Amygdala (tissue), 56 donors: ENCODE measurements at regions not wholly inside any gene's neighbourhood (a gene's known extent, or its start where the extent isn't known, plus 50 kb on each side); places are given as distances from the start of the nearest gene placed in this dataset.

Experiments used
- DNase-seq, 56 donors: peaks; one replicate each; lab custom pipeline; 2025; lab: John Stamatoyannopoulos, UW

- DNase-seq: no peak
Measured at GRCh38 chr5:159735036-159735435, 181.2 kb upstream of the ADRA1B start.

- no peak for DNase-seq
Measured at GRCh38 chr5:159735749-159736660, 180.3 kb upstream of the ADRA1B start.

DNA sequence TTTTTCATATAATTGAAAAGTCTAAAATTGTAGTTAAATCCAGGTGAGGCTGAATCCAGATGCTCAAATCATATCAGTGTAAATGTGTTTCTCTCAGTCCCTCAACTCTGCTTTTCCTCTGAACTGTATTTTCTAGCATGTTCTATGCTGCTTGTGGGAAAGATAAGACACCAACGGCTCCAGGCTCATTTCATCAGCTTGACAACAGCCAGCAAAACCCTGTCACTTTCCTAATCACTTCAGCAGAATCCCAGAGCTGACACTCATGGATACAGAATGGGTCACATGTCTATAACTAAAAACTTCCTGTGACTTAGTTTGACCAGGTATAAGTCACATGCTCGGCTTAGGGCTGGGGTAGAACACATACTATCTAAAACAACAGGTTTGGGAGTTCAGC is 179.4 kb upstream of the ADRA1B start:
- DNase-seq: no peak

DNA sequence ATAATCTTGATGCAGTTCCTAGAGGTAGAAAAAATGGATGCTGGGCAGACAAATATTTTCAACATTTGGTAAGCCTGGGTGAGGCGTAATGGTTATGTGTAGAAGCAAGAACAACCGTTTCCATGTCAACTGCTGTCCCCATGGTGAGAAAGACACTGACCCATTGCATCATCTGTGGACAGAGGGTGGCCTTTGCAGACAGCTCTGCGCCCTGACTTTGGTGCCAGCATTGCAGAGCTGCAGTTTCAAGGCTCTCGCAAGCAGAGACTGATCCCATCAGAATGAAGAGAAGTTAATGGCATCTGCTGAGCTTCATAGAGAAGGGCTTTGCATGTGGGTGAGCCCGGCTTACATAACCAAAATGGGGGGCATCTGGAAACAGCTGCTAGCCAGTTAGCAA is 179.0 kb upstream of the ADRA1B start:
- DNase-seq: no peak

DNA sequence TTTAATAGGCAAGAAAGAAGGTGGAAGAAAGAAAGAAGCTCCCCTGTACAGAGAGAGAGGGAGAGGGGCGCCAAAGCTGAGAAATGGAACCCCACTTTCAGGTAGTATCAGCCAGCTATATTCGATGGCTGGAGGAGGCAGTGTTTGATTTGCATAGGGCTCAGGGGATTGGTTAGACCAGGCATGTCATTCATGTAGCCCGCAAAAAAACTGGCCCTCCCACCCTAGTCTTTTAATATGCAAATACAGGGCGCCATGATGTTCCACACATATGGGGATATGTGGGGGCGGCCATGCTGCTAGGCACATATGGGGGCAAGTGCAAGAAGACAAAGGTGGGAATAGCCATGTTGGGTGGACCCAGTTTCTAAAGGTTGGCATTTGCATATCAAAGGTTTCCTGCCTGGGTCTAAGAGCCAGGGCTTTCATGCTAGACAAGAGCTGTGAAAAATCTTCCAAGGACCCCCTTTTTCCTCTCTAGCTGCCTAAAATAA is 174.4 kb upstream of the ADRA1B start:
- DNase-seq: no peak

- DNase-seq: no peak
Measured at GRCh38 chr5:159743234-159743633, 173.0 kb upstream of the ADRA1B start.

GRCh38 chr5:159746707-159747106 is 169.6 kb upstream of the ADRA1B start:
- DNase-seq: no peak

- no peak for DNase-seq
Measured at GRCh38 chr5:159749146-159749545, 167.1 kb upstream of the ADRA1B start.

- DNase-seq: no peak
Measured at GRCh38 chr5:159750226-159750625, 166.1 kb upstream of the ADRA1B start.

DNA sequence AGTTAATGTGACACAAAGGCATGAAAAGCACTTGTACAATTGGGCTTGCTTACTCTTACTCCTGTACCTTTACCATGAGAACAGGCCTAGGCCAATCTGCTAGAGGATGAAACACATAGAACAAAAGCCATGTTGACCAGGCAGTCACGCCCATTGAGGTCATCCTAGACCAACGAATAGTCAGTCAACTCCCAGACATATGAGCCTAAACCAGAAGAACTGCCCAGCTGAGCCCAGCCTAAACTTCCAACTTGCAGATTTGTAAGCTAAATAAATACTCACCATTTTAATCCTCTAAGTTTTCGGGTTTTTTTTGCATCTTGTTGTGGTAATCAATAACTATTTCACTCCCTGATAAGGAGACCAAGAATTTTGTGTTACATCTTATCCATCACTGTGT is 164.8 kb upstream of the ADRA1B start:
- no peak for DNase-seq

- DNase-seq: no peak
Measured at GRCh38 chr5:159752622-159753275, 163.5 kb upstream of the ADRA1B start.

DNA sequence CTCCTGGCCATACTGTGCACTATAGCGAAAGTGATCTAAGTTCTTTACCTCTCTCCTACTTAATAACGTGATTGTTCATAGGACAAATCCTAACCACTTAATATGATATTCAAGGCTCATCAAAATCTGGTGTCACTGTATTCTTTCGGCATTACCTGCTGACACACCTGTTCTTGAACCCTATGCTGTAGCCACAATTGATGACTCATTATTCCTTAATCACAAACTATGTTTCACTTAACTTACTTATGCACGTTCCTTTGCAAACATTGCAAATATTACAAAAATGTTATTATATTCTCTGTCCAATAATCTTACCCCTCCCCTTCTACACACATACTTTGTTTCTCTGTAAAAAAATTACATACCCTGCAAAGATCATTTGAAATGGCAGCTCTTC is 158.1 kb upstream of the ADRA1B start:
- DNase-seq: no peak

DNA sequence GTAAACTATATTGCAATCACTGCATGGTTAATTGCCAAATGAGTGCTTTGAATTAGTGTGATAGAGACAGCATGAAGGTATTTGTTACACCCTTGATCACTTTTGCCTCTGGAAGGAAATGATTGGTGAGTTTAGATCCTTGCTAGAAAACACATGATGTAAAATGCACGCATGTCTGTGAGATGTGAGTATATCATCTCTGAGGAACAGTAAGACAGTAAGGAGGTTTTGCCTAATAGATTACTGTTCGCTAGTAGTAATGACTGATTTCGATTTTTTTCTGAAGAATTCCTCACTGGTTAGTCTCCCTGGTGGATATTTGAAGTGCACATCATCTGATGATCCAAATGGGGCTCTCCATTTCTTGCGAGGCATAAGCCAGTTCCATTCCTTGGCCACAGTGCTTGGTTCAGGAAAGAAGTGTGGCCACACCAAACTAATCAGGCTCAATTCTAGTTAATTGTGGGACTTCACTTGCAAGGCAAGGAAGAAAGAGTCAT is 156.4 kb upstream of the ADRA1B start:
- no peak for DNase-seq

DNA sequence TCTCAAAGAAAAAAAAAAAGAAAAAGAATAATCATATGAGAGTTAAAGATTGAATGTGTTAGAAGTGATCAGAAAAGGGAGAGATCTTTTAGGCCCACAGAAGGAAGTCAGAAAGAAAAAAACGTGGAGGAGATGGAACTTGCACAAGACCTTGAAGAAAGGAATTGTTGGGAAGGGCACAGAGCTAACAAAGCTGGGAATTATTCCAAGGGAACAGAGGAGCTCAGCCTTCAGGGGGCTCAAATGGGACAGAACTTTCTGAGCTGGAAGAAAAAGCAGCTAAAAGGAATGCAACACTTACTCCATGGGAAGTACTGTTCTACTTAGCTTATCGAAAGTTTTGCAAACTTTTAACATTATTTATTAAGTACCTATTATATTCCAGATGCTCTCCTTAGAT is 153.4 kb upstream of the ADRA1B start:
- DNase-seq: no peak

- no peak for DNase-seq
Measured at GRCh38 chr5:159763562-159763961, 152.7 kb upstream of the ADRA1B start.

- DNase-seq: no peak
Measured at GRCh38 chr5:159764283-159765134, 151.8 kb upstream of the ADRA1B start.

DNA sequence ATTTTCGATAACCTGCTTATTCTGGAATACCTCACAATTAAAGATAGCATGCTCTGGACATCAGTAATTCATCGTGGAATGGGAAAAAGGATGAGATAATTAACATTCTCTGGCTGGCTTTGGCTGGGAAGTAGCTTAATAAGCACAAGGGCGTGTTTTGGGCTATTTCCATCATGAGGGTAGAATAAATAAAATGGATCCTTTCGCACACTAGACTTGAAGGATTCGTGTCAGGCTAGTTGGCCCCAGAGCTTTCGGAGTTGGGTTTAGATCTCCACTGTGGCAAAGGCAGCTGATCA is 151.2 kb upstream of the ADRA1B start:
- DNase-seq: no peak

- DNase-seq: no peak
Measured at GRCh38 chr5:159765760-159766517, 150.3 kb upstream of the ADRA1B start.

DNA sequence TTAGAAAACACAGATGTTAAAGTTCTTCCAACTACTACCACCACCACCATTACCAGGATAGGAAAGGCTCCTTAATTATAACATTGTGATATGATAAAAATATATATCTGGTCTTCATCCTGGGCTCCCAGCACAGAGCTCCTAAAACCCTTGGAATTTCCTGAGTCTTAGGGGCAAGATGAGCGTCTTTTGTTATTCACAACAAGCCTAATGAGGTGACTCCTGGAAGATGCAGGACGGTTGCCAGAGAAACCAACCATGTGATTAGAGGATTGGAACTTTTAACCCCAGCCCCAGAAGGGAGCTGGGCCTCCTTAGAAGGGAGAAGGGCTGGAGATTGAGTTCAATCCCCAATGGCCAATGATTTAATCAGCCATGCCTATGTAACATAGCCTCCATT is 148.0 kb upstream of the ADRA1B start:
- no peak for DNase-seq

DNA sequence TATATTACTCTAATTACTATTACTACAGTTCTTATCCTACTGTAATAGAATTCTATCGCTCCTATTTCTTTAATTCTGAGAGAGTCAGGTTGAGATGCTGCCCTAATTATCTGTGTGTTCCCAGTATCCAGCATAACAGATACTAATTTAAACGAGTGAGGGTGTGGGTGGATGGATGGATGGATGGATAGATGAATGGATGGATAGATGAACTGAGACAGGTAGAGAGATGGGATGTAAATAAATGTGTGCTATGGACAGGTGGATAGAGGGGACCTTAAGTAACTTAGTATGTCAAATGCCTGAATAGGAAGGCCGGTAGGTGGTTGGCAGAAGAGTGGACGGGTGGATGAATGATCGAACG is 143.6 kb upstream of the ADRA1B start:
- DNase-seq: no peak
